ENCODE measurements at regions not wholly inside any gene's neighbourhood (a gene's known extent, or its start where the extent isn't known, plus 50 kb on each side); places are given as distances from the start of the nearest gene placed in this dataset.
A peak's percentile ranks its signal among the peaks of the same experiment; 100 is the strongest.

DNA sequence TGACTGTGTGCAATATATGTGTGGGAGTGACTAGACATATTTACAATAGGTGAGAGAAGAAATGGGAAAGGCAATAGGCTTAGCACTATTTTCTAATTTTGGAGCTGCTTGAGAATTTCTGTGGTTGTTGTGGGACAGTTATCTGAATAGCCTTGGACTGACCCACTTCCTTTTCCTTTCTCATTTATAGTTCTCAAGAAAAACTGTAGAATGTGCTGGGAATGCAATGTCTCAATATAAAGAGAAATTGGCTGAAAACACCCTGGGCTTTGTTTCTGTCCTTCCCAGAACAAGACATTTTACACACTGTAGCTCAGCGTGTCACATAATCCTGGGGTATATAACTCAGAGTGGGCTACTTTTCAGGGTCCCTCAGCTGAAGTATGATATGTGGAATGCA lies 153.0 kb upstream of the RHOBTB1 start:
- no peak for DNase-seq (ENCODE audit: low spot score)

DNA sequence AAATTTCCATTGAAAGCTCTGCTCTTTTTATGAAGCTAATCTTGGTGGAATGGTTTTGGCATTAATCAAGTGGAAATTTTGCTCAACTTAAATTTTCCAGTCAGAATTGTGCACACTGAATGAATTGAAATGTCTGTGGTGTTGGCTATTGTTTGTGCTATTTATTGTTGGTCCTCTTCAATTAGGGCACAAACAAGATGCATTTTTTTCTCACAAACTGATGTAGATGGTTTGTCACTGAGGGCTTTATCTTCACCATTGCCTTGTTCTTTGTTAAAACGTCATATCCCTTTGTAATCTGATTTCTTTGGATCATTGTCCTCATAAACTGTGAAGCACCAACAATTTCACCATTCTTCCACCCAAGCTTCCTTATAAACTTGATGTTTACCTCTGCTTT lies 152.1 kb upstream of the RHOBTB1 start:
- no peak for DNase-seq (ENCODE audit: low spot score)

DNA sequence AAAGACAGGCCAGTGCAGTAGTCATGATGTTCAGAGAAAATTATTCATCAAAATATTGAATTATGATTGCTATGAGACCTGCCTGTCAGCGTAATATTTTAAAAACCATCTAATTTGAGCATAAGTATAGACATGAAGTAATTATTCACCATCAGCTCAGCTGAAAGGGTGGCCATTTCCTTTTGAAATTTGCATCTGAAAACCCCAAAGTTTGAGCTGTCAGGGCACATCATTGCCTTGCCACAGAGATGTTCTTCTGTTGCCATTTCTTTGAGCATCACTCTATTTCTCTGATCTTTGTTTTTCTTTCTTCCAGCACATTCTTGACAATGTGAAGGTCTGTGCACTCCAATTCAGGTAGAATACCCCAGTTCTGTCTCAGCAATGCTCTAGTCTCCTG lies 147.5 kb upstream of the RHOBTB1 start:
- no peak for DNase-seq (ENCODE audit: low spot score)

DNA sequence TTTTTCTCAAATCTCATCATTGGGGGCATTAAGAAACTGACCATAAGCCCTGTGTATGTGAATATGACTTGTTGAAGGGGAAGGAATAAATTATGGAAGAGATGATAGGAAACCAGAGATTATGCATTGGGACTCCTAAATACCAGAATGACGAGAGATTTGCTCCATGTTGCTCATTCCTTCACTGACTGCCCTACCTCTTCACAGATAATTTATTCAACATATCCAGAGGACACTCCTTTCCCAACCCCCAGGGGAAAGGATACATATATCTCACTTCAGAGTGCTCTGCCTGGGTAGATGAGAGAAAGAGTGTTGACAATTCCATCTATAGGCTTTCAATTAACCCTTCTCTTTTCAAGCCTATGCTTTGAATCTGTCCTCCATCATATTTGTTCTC lies 145.3 kb upstream of the RHOBTB1 start:
- no peak for DNase-seq (ENCODE audit: low spot score)

DNA sequence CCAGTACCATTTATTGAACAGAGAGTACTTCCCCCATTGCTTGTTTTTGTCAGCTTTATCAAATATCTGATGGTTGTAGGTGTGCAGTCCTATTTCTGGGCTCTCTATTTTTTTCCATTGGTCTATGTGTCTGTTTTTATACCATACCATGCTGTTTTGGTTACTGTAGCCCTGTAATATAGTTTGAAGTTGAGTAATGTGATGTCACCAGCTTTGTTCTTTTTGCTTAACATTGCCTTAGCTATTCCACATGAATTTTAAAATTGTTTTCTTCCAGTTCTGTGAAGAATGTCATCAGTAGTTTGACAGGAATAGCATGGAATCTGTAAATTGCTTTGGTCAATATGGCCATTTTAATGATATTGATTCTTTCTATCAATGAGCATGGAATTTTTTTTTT lies 140.5 kb upstream of the RHOBTB1 start:
- DNase-seq (ENCODE audit: low spot score), result no peak

DNA sequence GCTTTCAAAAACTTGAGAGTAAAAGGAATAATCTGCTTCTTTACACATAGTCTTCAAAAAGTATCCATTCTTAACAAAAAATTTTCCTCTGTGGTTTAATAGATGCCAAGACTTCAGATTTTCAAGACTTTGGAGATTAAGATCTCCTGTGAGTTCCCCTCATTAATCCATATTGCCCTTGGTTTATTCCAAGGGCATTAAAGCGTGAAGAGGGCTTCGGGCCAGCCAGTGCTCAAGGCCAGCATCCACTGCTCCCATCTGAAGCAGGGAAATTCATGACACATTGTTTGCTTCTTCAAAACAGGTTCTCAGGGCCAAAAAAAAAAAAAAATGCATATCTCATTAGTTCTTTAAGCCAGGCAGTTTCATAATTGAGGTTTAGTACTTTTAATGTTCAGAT lies 137.3 kb upstream of the RHOBTB1 start:
- no peak for DNase-seq (ENCODE audit: low spot score)

DNA sequence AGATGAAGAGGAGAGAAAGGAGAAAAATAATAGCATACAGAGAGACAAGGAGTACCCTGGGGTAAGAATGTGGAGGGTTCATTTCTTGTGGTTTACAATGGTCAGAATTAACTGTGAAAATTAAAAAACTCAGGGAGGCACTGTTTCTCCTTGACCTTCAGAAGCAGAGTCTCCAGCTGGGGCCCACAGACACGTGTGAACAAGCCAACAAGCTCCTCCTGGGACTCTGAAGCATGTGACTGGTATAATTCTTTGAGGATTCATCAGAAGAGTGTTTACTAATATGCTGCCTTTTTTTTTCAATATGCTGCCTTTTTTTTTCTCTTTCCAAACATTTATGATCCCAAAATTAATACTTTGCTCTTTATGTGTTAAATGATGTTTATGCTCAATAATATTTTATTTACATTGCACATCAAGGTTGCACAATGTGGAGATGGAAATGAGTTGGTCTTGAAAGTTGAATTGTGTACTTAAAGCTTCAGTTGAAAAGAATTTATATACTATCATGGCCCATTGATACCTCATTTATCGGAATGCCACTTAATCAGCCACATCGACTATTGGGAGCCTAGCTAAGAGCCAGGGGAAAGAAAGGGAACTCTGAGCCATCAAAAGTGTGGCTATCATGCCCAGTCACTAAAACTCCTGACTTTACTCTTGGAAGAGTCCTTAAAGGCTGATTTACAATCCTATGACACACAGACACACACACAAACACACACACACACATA lies 134.7 kb upstream of the RHOBTB1 start:
- DNase-seq (ENCODE audit: low spot score), result no peak

DNA sequence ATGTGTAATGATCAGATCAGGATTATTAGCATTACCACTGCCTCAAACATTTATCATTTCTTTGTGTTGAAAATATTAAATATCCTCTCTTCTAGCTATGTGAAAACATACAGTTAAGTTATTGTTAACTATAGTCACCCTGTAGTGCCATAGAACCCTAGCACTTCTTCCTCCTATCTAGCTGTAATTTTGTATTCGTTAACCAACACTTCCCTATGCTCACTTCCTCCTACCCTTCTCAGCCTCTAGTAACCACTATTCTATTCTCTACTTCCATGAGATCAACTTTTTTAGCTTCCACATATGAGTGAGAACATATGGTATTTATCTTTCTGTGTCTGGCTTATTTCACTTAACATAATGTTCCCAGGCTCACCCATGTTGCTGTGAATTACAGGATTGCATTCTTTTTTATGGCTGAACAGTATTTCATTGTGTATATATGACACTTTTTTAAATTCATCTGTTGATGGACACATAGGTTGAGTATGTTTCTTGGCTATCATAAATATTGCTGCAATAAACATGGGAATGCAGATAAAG lies 132.7 kb upstream of the RHOBTB1 start:
- DNase-seq (ENCODE audit: low spot score), result peak; percentile 78

DNA sequence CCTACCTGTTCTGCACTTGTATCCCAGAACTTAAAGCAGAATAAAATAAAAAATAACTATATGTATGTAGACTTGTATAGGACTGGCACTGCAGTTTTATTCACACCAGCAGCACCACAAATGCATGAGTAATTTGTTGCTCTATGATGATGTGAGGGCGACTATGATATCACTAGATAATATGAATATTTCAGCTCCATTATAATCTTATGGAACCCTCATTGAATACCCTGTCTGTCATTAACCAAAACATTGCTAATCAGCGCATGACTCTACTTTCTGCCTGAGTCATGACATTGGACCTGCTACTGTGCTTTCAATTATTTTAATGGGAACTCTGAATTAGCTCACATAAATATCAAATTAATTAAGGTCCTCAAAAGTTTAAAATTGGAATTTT lies 129.4 kb upstream of the RHOBTB1 start:
- no peak for DNase-seq (ENCODE audit: low spot score)

DNA sequence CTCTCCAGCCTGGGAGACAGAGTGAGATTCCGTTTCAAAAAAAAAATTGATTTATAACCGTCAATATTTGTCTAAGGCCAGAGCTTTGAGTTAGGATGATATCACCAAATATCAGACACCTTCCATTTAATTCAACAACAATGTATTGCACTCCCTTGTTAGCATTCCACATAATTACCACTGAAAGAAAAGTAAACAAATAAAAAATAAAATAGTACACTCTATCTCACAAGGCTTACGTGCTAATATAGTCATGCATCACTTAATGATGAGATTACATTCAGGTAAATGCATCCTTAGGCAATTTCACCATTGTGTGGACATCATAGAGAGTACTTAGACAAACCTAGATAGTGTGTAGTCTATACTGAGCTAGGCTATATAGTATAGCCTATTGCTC lies 127.6 kb upstream of the RHOBTB1 start:
- no peak for DNase-seq (ENCODE audit: low spot score)

DNA sequence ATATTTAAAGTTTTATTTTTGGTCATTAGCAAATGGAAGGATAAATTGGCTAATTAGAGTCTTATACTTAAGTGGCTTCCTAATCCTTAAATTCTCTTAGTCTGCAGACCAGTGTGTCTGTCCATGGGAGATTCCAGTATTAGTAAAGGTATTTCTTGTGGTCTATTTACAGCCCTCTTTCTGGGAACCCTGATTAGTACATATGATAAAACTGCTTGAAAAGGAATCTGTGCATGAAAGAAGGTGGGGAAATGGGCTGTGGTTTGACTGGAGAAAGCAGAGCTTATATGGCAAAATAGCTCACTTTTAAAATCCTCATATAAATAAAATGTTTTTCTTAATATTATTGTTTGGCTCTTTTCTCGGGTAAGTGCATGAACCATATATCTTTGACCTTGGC lies 124.5 kb upstream of the RHOBTB1 start:
- DNase-seq (ENCODE audit: low spot score), result peak; percentile 66

DNA sequence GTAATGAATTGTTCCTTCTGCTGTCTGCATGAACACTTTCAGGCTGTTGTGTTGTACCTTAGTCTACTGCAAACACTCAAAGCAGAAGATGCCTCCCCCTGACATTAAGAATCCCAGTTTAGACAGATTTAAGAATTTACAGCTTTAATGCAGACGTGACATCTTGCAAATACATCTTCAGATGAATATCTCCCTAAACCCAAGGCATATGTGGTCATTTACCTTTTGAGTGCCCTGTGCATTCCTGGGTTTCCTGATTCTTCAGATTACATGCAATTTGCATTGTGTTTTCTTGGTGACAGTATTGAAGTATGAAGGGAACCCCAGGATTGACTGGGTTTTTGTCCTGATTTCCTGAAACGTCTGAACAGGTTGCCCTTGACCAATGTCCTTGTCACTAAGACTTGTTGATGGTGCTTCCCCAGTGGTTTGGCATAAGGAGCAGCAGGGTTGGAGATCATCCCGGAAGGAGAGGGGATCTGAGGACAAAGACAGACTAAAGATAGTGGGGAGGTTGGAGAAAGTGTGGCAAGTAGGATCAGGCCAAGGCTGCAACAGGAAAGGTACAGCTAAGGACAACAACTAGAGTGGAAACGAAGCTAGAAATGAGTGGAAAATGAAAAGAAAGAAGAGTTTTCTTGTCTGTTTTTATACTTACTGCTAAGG lies 123.8 kb upstream of the RHOBTB1 start:
- peak; percentile 18 for DNase-seq (ENCODE audit: low spot score)

DNA sequence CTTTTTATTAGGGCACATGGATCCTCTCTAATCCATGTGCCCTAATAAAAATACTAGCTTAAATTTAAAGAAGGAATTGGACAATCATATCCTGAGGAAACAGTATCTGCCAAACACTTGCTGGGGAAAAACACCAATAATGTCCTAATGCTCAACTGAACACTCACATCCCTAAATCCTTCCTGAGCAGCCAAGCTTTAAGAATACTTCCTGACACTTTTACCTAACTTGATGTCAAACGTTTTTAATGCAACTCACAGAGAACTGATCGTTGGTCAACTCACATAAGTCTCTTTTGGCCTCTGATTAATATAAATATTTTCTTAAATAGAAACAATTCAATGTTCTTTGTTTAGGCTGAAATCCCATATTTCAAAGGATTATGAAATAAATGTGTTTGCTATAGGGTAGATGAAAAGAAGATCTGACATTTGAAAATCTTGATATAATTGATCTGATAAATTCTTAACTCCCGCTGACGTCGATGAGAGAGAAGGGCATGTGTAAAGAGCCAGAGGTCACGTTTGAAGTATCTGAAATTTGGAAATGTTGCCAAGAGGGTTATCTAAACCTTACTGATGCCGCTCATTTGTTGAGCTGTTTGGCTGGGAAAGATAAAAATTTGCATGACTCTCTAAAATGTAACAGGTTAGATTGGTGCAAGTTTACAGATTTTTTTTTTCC lies 122.8 kb upstream of the RHOBTB1 start:
- peak; percentile 86 for DNase-seq (ENCODE audit: low spot score)

DNA sequence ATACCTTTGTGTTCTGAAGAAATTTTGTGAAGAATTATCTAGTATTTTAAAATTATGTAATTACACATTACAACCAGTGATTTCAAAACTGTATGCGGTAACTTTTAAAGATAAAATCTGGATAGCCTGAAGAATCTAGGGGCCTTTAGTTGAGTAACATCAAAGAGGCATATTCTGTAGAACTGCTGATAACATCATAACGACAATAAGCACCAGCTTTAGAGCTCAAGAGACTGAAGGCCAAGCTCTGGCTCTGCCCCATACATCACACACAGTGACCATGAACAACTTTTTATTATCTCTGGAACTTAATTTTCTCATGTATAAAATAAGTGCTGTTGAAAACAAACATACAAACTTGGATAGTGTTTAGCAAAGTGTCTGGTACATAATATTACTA lies 121.1 kb upstream of the RHOBTB1 start:
- peak; percentile 91 for DNase-seq (ENCODE audit: low spot score)

DNA sequence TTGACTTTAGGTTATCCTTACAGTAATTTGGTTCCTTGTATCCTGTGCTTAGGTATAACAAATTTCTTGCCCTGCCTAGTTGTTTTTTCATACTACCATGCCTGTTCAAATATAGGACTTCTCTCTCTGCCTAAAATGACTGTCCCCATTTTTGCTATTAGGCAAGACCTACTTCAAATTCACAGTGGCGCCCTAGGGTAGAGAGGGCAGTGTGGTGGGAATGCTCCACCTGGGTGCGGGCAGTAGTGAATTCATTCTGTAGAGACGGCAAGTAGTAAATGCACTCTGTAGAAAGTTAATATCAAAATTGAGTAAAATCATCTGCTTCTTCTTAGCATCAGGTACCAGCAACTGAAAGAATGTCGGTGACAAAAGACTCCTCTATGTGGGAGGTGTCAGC lies 120.4 kb upstream of the RHOBTB1 start:
- DNase-seq (ENCODE audit: low spot score), result no peak

DNA sequence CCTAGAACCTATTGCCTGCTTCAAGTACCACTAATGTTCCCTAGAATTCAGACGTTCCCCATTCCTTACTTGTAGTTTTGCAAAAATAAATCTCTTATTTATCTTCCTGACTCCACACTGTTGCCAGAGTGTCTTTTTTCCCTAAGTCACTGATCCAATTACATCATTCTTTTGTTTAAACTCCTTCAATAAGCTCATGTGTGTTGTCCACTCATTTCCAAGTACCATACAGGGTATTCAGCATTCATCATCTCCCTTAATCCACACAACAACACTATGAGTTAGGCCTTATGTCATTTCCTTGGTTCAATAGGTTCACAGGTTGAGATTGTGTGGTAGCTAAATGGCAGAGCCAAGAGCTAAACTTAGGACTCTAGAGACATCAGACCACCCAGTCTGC lies 119.9 kb upstream of the RHOBTB1 start:
- peak; percentile 23 for DNase-seq (ENCODE audit: low spot score)

DNA sequence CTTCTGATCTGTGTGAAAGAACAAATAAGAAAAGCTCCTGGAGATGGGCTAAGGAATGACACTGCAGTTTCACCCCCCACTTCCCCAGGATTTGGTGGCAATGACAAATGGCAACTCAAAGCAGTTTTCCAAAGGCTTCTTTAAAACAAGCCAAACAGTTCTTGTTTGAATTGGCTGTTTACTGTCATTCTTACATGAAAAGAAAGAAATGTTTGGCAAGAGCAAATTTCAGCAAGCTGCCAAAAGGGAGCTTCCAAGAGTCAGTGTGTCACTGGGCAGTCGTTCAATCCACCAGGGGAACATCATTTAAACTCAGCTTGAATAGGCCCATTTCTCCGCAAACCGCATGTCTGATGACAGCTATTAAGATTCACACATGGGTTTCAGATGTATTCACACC lies 119.0 kb upstream of the RHOBTB1 start:
- DNase-seq (ENCODE audit: low spot score), result peak; percentile 72

DNA sequence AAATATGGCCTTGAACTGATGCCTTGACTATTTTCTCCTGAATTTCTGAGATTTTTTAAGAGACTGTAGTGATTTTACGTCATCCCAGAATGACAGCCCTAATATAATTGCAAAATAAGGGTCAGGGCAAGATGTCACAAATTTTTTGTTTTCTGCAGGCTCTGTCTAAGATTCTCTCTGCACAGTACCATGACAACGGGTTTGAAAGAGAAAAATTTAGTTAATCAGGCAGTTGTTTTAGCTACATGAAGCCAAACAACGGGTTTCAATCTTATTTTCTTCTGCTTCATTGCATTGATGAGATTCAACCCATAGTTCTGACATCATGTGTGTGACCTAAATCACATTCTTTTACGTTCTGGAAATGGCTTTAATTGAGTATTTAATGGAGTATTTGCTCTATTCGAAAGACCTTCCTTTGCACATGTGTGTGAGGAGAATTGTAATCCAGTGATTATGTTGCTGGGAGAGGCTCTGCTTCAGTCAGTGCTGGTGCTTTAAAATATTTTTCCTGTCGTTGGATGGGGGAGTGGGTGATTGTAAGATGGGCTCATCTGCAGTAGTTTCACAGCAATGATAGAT lies 118.0 kb upstream of the RHOBTB1 start:
- no peak for DNase-seq (ENCODE audit: low spot score)

DNA sequence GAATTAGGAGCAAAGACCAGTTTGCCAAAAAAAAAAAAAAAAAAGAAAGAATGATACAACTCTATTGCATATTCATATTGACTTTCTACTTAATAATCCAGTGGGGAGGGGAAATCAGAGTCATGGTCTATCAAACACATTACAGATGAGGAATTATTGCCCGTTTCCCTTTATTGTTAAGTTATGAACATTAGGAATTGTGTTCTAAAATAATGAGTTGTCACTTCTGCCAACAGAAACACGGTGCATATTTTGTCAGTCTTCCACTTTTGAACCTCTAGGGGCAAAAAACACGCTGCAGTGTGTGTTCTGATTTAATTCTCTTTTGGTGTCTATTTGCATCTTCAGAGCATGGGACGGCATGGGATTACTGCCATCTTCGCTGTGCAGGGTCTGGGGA lies 115.7 kb upstream of the RHOBTB1 start:
- no peak for DNase-seq (ENCODE audit: low spot score)

DNA sequence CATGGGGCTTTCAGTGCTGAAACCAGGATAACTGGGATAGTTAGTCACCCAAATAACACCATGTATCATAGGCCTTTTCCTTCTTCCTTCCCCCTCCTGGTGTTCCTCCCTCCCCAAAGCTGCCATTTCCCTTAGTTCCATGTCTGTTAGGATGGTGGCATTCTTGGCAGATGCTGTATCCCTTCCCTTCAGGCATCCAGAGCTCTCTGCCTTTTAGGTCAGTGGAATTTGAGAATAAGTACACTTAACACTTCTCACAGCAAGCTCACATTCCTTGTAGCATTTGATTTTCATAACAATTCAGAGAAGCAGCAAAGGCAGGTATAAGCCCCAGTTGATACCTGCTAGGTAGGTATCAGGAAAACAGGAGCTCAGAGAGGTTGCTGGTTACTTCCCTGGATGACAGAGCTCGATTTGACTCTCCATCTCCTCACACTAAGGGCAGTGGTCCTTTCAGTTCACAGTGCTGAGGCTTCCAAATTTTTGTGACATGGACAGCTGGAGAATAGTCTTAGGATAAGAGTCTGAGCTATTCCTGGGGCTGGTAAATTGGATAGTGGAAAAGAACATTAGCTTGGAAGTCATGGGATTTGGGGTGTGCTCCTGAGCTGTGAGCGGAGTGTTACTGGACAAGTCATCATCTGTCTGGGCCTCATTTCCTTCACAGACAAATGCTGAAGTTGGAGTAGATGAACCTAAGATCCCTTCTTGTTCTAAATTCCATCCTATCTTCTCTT lies 108.7 kb upstream of the RHOBTB1 start:
- DNase-seq (ENCODE audit: low spot score), result no peak

DNA sequence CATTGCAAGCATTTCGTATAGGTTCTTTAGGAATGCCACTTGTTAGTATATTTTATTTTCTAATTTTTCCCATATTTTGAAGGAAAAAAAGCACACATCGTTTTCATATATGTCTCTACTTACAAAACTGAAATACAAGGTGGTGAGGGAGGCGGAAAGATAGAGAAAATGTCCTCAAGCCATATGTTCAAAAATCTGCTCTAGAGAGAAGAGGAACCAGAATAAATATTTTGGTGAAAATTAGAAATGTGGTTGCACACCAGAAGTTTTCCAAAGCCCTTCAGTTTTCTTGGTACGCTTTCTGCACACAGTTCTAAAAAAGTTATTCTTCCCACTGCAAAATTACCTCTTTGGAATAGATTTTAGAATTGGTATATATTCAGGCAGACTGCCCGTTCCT lies 107.4 kb upstream of the RHOBTB1 start:
- no peak for DNase-seq (ENCODE audit: low spot score)
